Esophagus muscularis mucosa (tissue), 3 donors: ENCODE measurements at regions not wholly inside any gene's neighbourhood (a gene's known extent, or its start where the extent isn't known, plus 50 kb on each side); places are given as distances from the start of the nearest gene placed in this dataset.

Experiments
- CTCF ChIP-seq, 3 experiments: fragments of 200-600 bp in 2 of 3; fragments of 450-650 bp in 1 of 3; sonication (generic) in 2 of 3; IDR thresholded peaks; one replicate each; pipeline ENCODE4 v1.5.1; 2017 to 2019; ENCODE audit warnings: antibody characterized with exemption in 3 of 3, mild to moderate bottlenecking in 2 of 3, moderate library complexity in 1 of 3
- POLR2A ChIP-seq: fragments of 450-650 bp; IDR thresholded peaks from one replicate; pipeline ENCODE4 v1.6.1; 2017; ENCODE audit warnings: antibody characterized with exemption, moderate library complexity, mild to moderate bottlenecking, low read depth
- POLR2AphosphoS5 ChIP-seq, 2 donors: sonication (generic); formaldehyde crosslinking; IDR thresholded peaks; one replicate each; pipeline ENCODE4 v1.6.1; 2017; ENCODE audit warnings: antibody characterized with exemption in 2 of 2

GRCh38 chr20:43271980-43272379 lies 82.3 kb upstream of the PTPRT start:
- TF ChIP-seq POLR2A, result no peak
- TF ChIP-seq CTCF (IDR thresholded peaks at IDR 0.05), result no peak
- no peak for TF ChIP-seq POLR2AphosphoS5 (IDR thresholded peaks at IDR 0.05)
